Heart left ventricle (tissue), 13 donors: ENCODE measurements at regions not wholly inside any gene's neighbourhood (a gene's known extent, or its start where the extent isn't known, plus 50 kb on each side); places are given as distances from the start of the nearest gene placed in this dataset.

Experiments used
- CTCF ChIP-seq, 12 donors: fragments of 200-600 bp; sonication (generic) in 4 of 12; IDR thresholded peaks; one replicate each; pipeline versions ENCODE4 v1.5.0 to v1.8.0; 2018 to 2022; ENCODE audit warnings: antibody characterized with exemption in 12 of 12, mild to moderate bottlenecking in 5 of 12
- POLR2A ChIP-seq, 2 donors: fragments of 450-650 bp; IDR thresholded peaks; one replicate each; pipeline ENCODE4 v1.6.1; 2017; ENCODE audit warnings: antibody characterized with exemption in 2 of 2, mild to moderate bottlenecking in 2 of 2, moderate library complexity in 2 of 2
- donor health status: ischemic (EF 13 %, LVEDD 7.1; RV severe dilation, severe dysfunction).
- donor health status: DM: no; HTN: yes; CAD: no.
- donor health status: DM: no; HTN: no; CAD: no.
- donor health status: ischemic (EF 25% LVEDD 6.9; RV normal size, moderate dysfunction).
- donor health status: ischemic (EF 25% LVEDD 5.7; RV mildly dilated, moderate dysfunction).
- donor health status: ischemic (EF 35%, LVEDD 5.7; RV mildly dilated, moderate dysfunction).
- donor health status: nonischemic (EF 11% LVEDD 7.7; RV severe dilation, severe dysfunction).
- donor health status: DM: yes; HTN: yes; CAD: no.
- donor health status: PGD.
- donor health status: ischemic (EF 29% LVEDD 5.4; RV normal size, mild dysfunction).
- donor health status: nonischemic (EF 23%, LVEDD 6.1; RV moderate dilation, normal function).

DNA sequence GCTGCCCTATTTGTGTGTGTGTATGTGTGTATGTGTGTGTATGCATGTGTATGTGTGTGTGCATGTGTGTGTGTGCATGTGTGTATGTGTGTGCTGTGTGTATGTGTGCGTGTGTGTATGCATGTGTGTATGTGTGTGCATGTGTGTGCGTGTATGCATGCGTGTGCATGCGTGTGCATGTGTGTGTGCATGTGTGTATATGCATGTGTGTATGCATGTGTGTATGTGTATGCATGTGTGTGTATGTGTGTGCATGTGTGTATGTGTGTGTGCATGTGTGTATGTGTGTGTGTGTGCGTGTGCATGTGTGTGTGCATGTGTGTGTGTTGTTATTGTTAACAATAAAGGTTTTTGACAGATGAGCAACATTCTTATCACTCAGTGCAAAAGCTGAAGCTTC, 110.8 kb upstream of the HES1 start:
- TF ChIP-seq CTCF (IDR thresholded peaks at IDR 0.05), result no peak
- no peak for TF ChIP-seq POLR2A (IDR thresholded peaks at IDR 0.05)
